WTC11 (cell line): ENCODE measurements at regions not wholly inside any gene's neighbourhood (a gene's known extent, or its start where the extent isn't known, plus 50 kb on each side); places are given as distances from the start of the nearest gene placed in this dataset.

ENCODE experiments used
- ATAC-seq: fragments of 200-7000 bp; cut with Tn5 transposase; 2 replicates; pipeline ENCODE4 v1.10.0; 2021; ENCODE audit warnings: mild to moderate bottlenecking, moderate library complexity
- CTCF ChIA-PET: fragments of 300-600 bp; sonication (Branson Sonifier 250); formaldehyde crosslinking; loops from one replicate; lab custom pipeline; 2021; ENCODE audit warnings: antibody characterized with exemption; lab: Charles Lee
- POLR2A ChIA-PET: fragments of 350-600 bp; sonication (Branson Sonifier 250); formaldehyde crosslinking; loops from one replicate; lab custom pipeline; 2021; ENCODE audit warnings: antibody characterized with exemption; lab: Charles Lee
- DNase-seq: peaks from one replicate; pipeline ENCODE4 v3.0.0; 2021; ENCODE audit warnings: low spot score
- H3K27ac Mint-ChIP-seq: 2 replicates; pipeline ENCODE4 v1.8.0; 2021; ENCODE audit warnings: mixed read lengths
- H3K27me3 Mint-ChIP-seq: 2 replicates; pipeline ENCODE4 v1.8.0; 2021; ENCODE audit warnings: low read depth, mild to moderate bottlenecking, moderate library complexity, mixed read lengths
- H3K36me3 Mint-ChIP-seq: 2 replicates; pipeline ENCODE4 v1.8.0; 2021; ENCODE audit warnings: mixed read lengths
- H3K4me1 Mint-ChIP-seq: 2 replicates; pipeline ENCODE4 v1.8.0; 2022; ENCODE audit warnings: mixed read lengths
- H3K4me3 Mint-ChIP-seq: 2 replicates; pipeline ENCODE4 v1.8.0; 2021; ENCODE audit warnings: mild to moderate bottlenecking, moderate library complexity, mixed read lengths
- H3K9me3 Mint-ChIP-seq: 2 replicates; pipeline ENCODE4 v1.8.0; 2021; ENCODE audit warnings: mixed read lengths
- AFF4 ChIP-seq: sonication (generic); formaldehyde crosslinking; IDR thresholded peaks from 2 replicates; pipeline ENCODE4 v1.8.1; 2023; ENCODE audit warnings: mild to moderate bottlenecking, missing genetic modification reagents, borderline replicate concordance
- AR ChIP-seq: fragments of 250-450 bp; sonication (Bioruptor Pico); IDR thresholded peaks from 2 replicates; pipeline ENCODE4 v1.9.0; 2021; ENCODE audit warnings: mild to moderate bottlenecking
- CREB1 ChIP-seq: sonication (generic); formaldehyde crosslinking; IDR thresholded peaks from 2 replicates; pipeline ENCODE4 v1.8.0; 2023; ENCODE audit warnings: mild to moderate bottlenecking, missing genetic modification reagents
- CREM ChIP-seq: sonication (generic); formaldehyde crosslinking; IDR thresholded peaks from 2 replicates; pipeline ENCODE4 v1.8.1; 2022; ENCODE audit warnings: mild to moderate bottlenecking, missing genetic modification reagents, moderate library complexity
- ETV6 ChIP-seq: sonication (generic); formaldehyde crosslinking; IDR thresholded peaks from 2 replicates; pipeline ENCODE4 v1.8.1; 2022; ENCODE audit warnings: mild to moderate bottlenecking, missing genetic modification reagents
- FOXJ3 ChIP-seq: sonication (generic); formaldehyde crosslinking; IDR thresholded peaks from 2 replicates; pipeline ENCODE4 v1.9.0; 2021; ENCODE audit warnings: missing genetic modification reagents, mild to moderate bottlenecking, borderline replicate concordance
- FOXP1 ChIP-seq: sonication (generic); formaldehyde crosslinking; IDR thresholded peaks from 2 replicates; pipeline ENCODE4 v1.8.0; 2022; ENCODE audit warnings: missing genetic modification reagents, mild to moderate bottlenecking, moderate library complexity, borderline replicate concordance
- FOXP4 ChIP-seq: sonication (generic); formaldehyde crosslinking; IDR thresholded peaks from 2 replicates; pipeline ENCODE4 v1.8.0; 2022; ENCODE audit warnings: mild to moderate bottlenecking, missing genetic modification reagents
- GTF2I ChIP-seq: fragments of 250-450 bp; sonication (Bioruptor Pico); conservative IDR thresholded peaks from 2 replicates; pipeline ENCODE4 v1.4.0; 2021; ENCODE audit warnings: mild to moderate bottlenecking
- JUN ChIP-seq: sonication (generic); formaldehyde crosslinking; IDR thresholded peaks from 2 replicates; pipeline ENCODE4 v1.8.0; 2023; ENCODE audit warnings: mild to moderate bottlenecking, missing genetic modification reagents
- MAX ChIP-seq: sonication (generic); formaldehyde crosslinking; IDR thresholded peaks from 2 replicates; pipeline ENCODE4 v1.8.0; 2022; ENCODE audit warnings: mild to moderate bottlenecking, missing genetic modification reagents
- MLX ChIP-seq: sonication (generic); formaldehyde crosslinking; IDR thresholded peaks from 2 replicates; pipeline ENCODE4 v1.8.1; 2023; ENCODE audit warnings: mild to moderate bottlenecking, missing genetic modification reagents, moderate library complexity
- NR2C2 ChIP-seq: sonication (generic); formaldehyde crosslinking; IDR thresholded peaks from 2 replicates; pipeline ENCODE4 v1.8.0; 2022; ENCODE audit warnings: mild to moderate bottlenecking, missing genetic modification reagents
- NR3C1 ChIP-seq: sonication (generic); formaldehyde crosslinking; conservative IDR thresholded peaks from 2 replicates; pipeline ENCODE4 v1.8.1; 2023; ENCODE audit warnings: low read depth, mild to moderate bottlenecking, missing genetic modification reagents
- SOX15 ChIP-seq: fragments of 250-450 bp; sonication (Bioruptor Pico); IDR thresholded peaks from 2 replicates; pipeline ENCODE4 v1.9.0; 2021; ENCODE audit warnings: mild to moderate bottlenecking
- USF2 ChIP-seq: sonication (generic); formaldehyde crosslinking; IDR thresholded peaks from 2 replicates; pipeline ENCODE4 v1.8.1; 2023; ENCODE audit warnings: mild to moderate bottlenecking, missing genetic modification reagents, moderate library complexity
- ZBTB21 ChIP-seq: sonication (generic); formaldehyde crosslinking; IDR thresholded peaks from 2 replicates; pipeline ENCODE4 v1.8.1; 2023; ENCODE audit warnings: mild to moderate bottlenecking, missing genetic modification reagents, borderline replicate concordance
- ZMAT4 ChIP-seq: fragments of 250-450 bp; sonication (Bioruptor Pico); IDR thresholded peaks from 2 replicates; pipeline ENCODE4 v1.9.0; 2021; ENCODE audit warnings: mild to moderate bottlenecking
- ZNF263 ChIP-seq: sonication (generic); formaldehyde crosslinking; IDR thresholded peaks from 2 replicates; pipeline ENCODE4 v1.8.1; 2022; ENCODE audit warnings: low read depth, mild to moderate bottlenecking, moderate library complexity, missing genetic modification reagents
- ZNF671 ChIP-seq: fragments of 250-450 bp; sonication (Bioruptor Pico); IDR thresholded peaks from 2 replicates; pipeline ENCODE4 v1.8.0; 2021; ENCODE audit warnings: mild to moderate bottlenecking
- ZSCAN18 ChIP-seq: fragments of 250-450 bp; sonication (Bioruptor Pico); IDR thresholded peaks from 2 replicates; pipeline ENCODE4 v2.1.2; 2022; ENCODE audit warnings: mild to moderate bottlenecking, moderate library complexity

- TF ChIP-seq FOXP1 (CRISPR knock-in tag) (no peak), MAX (CRISPR knock-in tag) (no peak), MLX (CRISPR knock-in tag) (no peak), FOXP4 (CRISPR knock-in tag) (no peak), USF2 (CRISPR knock-in tag) (no peak), ETV6 (no peak), AFF4 (CRISPR knock-in tag) (no peak)
These were observed 534.6 kb downstream of the CCDC85A start (continued) for GRCh38 chr2:56718413-56718812.

- Mint-ChIP-seq H3K27ac (no peak overlapping the region), H3K4me1 (no peaks in the 10 kb centered on the region), H3K27me3 (no peaks in the 10 kb centered on the region; the same call in 1 of the 2 replicates), H3K9me3 (peaks cover 35% of the 10 kb centered on the region), H3K36me3 (peaks cover 28% of the 10 kb centered on the region), H3K4me3 (no peak overlapping the region)
- ChIA-PET POLR2A (no interaction called here), CTCF (no interaction called here)
- DNase-seq (no peak), ATAC-seq (no peak)
- TF ChIP-seq NR2C2 = no peak
- no peak for TF ChIP-seq FOXJ3 (CRISPR knock-in tag)
- TF ChIP-seq CREB1 (CRISPR knock-in tag) = no peak
These were observed 545.4 kb downstream of the CCDC85A start for GRCh38 chr2:56729212-56729611.

- CTCF ChIA-PET = no interaction called here
- Mint-ChIP-seq H3K9me3 (peaks cover 8% of the 10 kb centered on the region), H3K27ac (no peak overlapping the region), H3K36me3 (0 out of 2 replicates have a peak, but pooled peaks cover 5% of the 10 kb centered on the region), H3K27me3 (no peaks in the 10 kb centered on the region), H3K4me3 (no peak overlapping the region), H3K4me1 (no peaks in the 10 kb centered on the region)
- no peak for DNase-seq
- POLR2A ChIA-PET = no interaction called here
- no peak for ATAC-seq
- no peak for TF ChIP-seq AR (CRISPR knock-in tag)
- no peak for TF ChIP-seq ZSCAN18 (CRISPR knock-in tag)
- TF ChIP-seq JUN (CRISPR knock-in tag) = no peak
- no peak for TF ChIP-seq GTF2I (CRISPR knock-in tag)
- TF ChIP-seq ZNF671 = no peak
- no peak for TF ChIP-seq ZMAT4
- TF ChIP-seq ZNF263 (CRISPR knock-in tag) = no peak
- TF ChIP-seq ZBTB21 (CRISPR knock-in tag) = no peak
- no peak for TF ChIP-seq NR3C1 (CRISPR knock-in tag)
- TF ChIP-seq CREM (CRISPR knock-in tag) = no peak
- TF ChIP-seq SOX15 = no peak
These were observed 549.2 kb downstream of the CCDC85A start for GRCh38 chr2:56732946-56733345.
